NB4 (cell line): ENCODE measurements at regions not wholly inside any gene's neighbourhood (a gene's known extent, or its start where the extent isn't known, plus 50 kb on each side); places are given as distances from the start of the nearest gene placed in this dataset.

Experiments used
- MAX ChIP-seq: IDR thresholded peaks from 2 replicates; pipeline ENCODE4 v1.6.1; 2011; ENCODE audit warnings: low read depth, low read length
- POLR2A ChIP-seq: IDR thresholded peaks from 2 replicates; pipeline ENCODE4 v1.6.1; 2011; ENCODE audit warnings: mild to moderate bottlenecking; ENCODE audit not compliant: insufficient read length; ENCODE audit errors: extremely low read depth
- TF ChIP-seq, protein P1 (sequence below): IDR thresholded peaks from one replicate; pipeline ENCODE4 v1.5.1; 2012; ENCODE audit warnings: low read depth, low read length

GRCh38 chr1:181206979-181207790 lies 118.7 kb downstream of the IER5 start:
- TF ChIP-seq, protein P1, sequence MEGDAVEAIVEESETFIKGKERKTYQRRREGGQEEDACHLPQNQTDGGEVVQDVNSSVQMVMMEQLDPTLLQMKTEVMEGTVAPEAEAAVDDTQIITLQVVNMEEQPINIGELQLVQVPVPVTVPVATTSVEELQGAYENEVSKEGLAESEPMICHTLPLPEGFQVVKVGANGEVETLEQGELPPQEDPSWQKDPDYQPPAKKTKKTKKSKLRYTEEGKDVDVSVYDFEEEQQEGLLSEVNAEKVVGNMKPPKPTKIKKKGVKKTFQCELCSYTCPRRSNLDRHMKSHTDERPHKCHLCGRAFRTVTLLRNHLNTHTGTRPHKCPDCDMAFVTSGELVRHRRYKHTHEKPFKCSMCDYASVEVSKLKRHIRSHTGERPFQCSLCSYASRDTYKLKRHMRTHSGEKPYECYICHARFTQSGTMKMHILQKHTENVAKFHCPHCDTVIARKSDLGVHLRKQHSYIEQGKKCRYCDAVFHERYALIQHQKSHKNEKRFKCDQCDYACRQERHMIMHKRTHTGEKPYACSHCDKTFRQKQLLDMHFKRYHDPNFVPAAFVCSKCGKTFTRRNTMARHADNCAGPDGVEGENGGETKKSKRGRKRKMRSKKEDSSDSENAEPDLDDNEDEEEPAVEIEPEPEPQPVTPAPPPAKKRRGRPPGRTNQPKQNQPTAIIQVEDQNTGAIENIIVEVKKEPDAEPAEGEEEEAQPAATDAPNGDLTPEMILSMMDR, result no peak
- TF ChIP-seq MAX, result no peak
- no peak for TF ChIP-seq POLR2A
